OCI-LY7 (cell line): ENCODE measurements at regions not wholly inside any gene's neighbourhood (a gene's known extent, or its start where the extent isn't known, plus 50 kb on each side); places are given as distances from the start of the nearest gene placed in this dataset.

Experiments used
- EZH2phosphoT487 ChIP-seq: fragments of 200-600 bp; sonication (generic); IDR thresholded peaks from 2 replicates; pipeline ENCODE4 v1.6.1; 2018; ENCODE audit warnings: low read depth, borderline replicate concordance, mild to moderate bottlenecking, mixed run types, antibody characterized with exemption, low read length, moderate library complexity, mixed read lengths
- TF ChIP-seq, protein P1 (sequence below): fragments of 200-600 bp; sonication (generic); conservative IDR thresholded peaks from 2 replicates; pipeline ENCODE4 v1.5.1; 2014; ENCODE audit warnings: mild to moderate bottlenecking, antibody characterized with exemption, low read length, moderate library complexity, mixed read lengths

DNA sequence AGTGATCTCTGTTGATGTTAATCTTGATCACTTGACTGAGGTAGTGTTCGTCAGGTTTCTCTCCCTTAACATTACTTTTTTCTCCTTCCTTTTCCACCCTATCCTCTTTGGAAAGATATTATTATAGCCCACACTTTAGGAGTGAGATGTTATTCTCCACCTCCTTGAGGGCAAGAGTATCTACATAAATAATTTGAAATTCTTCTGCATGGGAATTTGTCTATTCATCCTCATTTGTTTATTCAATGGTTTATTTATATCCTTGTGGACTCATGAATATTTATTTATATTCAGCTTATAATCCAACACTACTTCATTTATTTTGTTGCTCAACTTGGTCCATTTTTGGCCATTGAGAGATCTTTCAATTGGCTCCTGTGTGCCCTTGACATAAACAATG lies 750.4 kb downstream of the EPHA4 start:
- TF ChIP-seq, protein P1, sequence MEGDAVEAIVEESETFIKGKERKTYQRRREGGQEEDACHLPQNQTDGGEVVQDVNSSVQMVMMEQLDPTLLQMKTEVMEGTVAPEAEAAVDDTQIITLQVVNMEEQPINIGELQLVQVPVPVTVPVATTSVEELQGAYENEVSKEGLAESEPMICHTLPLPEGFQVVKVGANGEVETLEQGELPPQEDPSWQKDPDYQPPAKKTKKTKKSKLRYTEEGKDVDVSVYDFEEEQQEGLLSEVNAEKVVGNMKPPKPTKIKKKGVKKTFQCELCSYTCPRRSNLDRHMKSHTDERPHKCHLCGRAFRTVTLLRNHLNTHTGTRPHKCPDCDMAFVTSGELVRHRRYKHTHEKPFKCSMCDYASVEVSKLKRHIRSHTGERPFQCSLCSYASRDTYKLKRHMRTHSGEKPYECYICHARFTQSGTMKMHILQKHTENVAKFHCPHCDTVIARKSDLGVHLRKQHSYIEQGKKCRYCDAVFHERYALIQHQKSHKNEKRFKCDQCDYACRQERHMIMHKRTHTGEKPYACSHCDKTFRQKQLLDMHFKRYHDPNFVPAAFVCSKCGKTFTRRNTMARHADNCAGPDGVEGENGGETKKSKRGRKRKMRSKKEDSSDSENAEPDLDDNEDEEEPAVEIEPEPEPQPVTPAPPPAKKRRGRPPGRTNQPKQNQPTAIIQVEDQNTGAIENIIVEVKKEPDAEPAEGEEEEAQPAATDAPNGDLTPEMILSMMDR: no peak
- TF ChIP-seq EZH2phosphoT487: no peak
